NCI-H446 treated with DMSO at 0.1 percent for 48 hours (cell line): ENCODE measurements at regions not wholly inside any gene's neighbourhood (a gene's known extent, or its start where the extent isn't known, plus 50 kb on each side); places are given as distances from the start of the nearest gene placed in this dataset.

Experiments
- DNase-seq: peaks from one replicate; lab custom pipeline; 2025; lab: John Stamatoyannopoulos, UW

DNA sequence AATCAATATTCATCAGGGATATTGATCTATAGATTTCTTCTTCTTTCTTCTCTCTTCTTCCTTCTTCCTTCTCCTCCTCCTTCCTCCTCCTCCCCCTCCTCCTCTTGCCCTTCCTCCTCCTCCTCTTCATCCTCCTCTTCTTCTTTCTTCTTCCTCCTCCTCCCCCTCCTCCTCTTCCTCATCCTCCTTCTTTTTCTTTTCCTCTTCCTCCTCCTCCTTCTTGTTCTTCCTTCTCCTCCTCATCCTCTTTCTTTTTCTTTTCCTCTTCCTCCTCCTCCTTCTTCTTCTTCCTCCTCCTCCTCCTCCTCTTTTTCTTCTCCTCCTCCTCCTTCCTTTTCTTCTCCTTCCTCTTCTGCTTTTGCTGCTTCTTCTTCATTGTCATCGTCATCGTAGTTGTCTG, 52.4 kb upstream of the SERINC1 start:
- no peak for DNase-seq

DNA sequence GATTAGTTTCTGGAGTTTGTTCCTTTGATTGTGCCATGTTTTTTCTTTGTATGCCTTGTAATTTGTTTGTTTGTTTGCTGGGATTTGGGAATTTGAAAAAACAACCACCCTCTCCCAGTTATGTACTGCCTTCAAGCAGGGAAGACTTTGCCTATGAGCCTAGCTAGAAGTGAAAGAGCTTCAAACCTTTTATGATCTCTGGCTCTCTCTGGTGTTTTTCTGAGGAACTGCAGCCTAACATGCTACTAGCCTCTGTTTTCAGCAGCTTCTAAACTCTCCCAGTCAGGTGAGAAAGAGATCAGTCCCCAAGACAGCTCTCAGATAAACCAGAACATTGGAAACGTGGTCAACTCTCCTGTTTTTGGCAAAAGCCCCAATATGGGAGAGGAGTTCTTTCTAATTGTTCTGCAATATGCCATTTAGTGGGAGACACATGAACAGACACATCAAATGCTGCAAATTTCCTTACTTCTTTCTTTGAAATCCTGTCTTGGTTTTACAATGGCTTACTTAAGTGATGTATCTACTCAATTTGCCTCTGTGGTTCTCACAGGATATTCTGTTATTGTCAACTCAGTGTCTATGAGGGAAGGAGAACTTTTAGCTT, 58.9 kb upstream of the SERINC1 start:
- peak; percentile 15 for DNase-seq

DNA sequence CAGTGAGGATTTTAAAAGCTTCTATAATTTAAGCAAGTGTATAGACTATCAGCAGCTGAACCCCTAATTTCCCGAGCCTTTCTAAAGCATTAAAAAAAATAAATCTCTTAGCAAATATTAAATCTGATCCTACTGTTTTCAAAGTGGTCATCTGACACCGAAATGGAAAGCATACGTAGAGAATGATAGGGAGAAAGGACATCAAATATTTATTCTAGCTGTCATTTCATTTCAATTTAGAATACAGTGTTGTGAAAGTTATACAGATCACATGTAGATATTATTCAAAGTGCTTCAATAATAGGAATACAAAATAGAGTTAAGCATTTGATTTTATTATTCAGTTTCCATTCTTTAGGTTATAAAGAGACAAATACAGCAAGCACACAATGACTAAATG, 61.9 kb upstream of the PKIB start:
- DNase-seq, result no peak

DNA sequence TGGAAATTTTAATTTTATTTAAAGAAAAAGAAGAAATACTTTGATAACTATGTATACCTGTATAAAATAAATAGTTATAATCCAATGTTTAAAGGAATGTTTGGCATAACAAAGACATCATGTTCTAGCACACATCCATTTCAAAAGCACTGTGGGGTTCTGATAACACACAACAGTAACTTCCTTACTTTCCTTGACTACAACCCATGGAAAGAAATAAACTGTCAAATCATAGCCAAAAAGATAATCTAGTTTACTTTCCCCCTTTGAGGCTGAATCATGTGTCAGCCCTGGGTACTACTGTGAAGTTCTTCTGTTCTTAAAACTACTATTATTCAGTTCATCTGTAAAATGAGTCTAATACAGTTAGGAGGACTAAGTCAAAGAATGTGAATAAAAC, 61.4 kb upstream of the PKIB start:
- no peak for DNase-seq

DNA sequence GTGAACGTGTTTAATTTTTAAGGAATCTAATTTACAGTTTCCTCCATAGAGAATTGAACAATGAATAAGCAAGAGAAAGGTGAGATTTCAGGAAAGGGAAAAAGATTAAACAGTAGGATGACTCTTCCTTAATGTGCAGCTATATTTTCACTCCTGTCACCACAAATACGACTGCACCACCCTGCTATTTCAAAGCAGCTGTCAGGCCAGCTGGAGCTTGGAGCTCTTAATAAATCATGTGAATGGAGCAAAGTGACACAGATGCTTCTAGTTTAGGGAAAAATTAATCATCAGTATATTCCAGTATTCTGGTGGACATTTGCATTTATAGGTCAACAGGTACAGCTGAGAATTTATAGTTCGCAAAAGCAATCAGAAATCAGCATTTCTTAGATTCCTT, 56.5 kb upstream of the PKIB start:
- DNase-seq, result peak; percentile 14

DNA sequence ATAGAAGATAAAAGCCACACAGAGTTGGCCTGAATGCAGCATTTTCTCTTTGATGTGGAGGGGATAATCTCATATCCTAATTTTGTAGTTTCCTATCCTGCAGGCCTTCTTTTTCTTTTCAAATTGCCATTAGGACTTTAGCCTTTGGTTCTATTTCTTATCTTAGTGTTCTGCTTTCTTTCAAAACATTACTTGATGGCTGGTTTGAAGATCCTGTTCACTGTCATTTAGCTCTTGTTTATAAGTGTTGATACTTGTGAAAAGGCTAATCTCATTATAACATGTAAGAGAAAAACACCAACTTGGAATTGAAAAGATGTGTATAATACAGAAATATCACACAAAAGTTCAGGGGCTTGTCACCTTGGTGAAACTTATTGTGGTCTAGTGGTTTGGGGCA, 54.6 kb upstream of the PKIB start:
- no peak for DNase-seq

DNA sequence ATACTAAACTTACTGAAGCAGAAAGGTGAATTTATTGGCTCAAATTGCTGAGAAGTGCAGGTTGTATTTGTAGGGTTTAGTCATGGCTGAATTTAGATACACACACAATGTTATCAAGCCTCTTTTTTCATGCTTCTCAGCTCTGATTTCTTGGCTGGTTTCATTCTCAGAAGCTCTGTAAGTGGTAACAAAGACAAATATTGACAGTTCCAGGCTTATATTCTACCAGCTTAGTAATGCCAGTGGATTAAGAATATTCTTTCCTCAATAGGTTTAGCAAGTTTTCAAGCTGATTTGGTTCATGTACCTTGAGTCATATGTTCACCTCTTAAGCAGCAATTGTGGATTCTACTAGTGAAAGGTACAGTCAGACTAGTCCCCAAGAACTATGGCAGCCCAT, 52.1 kb upstream of the PKIB start:
- DNase-seq, result no peak
